B cell (primary cell): ENCODE measurements at regions not wholly inside any gene's neighbourhood (a gene's known extent, or its start where the extent isn't known, plus 50 kb on each side); places are given as distances from the start of the nearest gene placed in this dataset.

Experiments
- EZH2 ChIP-seq: IDR thresholded peaks from 2 replicates; pipeline ENCODE4 v1.6.1; 2012; ENCODE audit warnings: borderline replicate concordance, low read depth, mild to moderate bottlenecking, moderate library complexity, low read length; ENCODE audit not compliant: insufficient read depth, poor library complexity, severe bottlenecking
- TF ChIP-seq, protein P1 (sequence below): fragments of 200-600 bp; IDR thresholded peaks from one replicate; pipeline ENCODE4 v1.8.0; 2022; ENCODE audit warnings: antibody characterized with exemption, mild to moderate bottlenecking

DNA sequence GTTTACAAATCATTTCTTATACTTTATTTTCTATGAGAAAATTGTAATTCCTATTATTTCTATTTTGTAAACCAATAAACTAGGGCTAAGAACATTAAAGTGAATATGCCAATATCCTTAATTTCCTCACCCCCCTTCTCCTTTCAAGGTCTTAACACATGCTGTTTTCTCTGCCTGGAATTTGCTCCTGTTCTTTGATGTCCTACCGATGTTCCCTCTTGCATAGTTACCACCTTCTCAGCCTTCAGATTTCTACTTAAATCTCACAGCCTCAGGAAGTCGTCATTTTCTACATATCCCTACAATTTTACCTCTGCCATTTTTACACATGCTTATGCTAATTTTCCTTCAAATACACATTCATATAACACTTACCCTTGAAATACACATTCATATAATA is 890.9 kb upstream of the CDH8 start:
- TF ChIP-seq, protein P1, sequence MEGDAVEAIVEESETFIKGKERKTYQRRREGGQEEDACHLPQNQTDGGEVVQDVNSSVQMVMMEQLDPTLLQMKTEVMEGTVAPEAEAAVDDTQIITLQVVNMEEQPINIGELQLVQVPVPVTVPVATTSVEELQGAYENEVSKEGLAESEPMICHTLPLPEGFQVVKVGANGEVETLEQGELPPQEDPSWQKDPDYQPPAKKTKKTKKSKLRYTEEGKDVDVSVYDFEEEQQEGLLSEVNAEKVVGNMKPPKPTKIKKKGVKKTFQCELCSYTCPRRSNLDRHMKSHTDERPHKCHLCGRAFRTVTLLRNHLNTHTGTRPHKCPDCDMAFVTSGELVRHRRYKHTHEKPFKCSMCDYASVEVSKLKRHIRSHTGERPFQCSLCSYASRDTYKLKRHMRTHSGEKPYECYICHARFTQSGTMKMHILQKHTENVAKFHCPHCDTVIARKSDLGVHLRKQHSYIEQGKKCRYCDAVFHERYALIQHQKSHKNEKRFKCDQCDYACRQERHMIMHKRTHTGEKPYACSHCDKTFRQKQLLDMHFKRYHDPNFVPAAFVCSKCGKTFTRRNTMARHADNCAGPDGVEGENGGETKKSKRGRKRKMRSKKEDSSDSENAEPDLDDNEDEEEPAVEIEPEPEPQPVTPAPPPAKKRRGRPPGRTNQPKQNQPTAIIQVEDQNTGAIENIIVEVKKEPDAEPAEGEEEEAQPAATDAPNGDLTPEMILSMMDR: no peak
- TF ChIP-seq EZH2: no peak
